ENCODE measurements at regions not wholly inside any gene's neighbourhood (a gene's known extent, or its start where the extent isn't known, plus 50 kb on each side); places are given as distances from the start of the nearest gene placed in this dataset.

DNA sequence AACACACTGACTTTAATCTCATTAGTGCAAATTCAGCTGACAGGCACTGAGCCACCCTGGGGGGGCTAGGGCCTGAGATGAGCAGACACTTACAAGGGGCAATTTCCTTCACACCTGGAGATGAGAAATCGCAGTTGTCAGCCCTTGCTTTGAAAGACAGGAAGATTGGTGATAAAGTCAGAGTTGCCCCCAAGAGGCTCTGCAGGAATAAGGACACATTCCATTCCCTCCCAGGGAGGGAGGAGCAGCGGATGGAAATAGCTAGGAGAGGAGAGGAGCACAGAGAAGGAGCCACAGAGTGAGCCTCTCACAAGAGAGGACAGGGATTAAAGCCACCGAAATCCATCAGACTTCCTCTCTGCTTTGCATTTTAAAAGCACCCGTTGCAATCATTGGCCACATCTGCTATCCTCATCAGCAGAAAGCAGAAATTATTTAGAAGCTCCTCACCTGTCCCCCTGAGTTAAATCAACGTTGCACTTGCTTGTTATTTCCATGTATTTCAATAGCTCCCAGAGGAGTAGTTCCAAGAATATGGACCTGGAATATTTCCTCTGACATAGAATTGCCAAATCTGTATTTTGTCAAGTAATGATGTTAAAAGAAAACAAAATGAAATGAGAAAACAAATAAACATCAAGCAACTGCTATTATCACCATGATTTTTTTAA lies 213.7 kb downstream of the BARX2 start:
- no peak for DNase-seq
- intact Hi-C loops (cut with DNase I), result no loop called here

DNA sequence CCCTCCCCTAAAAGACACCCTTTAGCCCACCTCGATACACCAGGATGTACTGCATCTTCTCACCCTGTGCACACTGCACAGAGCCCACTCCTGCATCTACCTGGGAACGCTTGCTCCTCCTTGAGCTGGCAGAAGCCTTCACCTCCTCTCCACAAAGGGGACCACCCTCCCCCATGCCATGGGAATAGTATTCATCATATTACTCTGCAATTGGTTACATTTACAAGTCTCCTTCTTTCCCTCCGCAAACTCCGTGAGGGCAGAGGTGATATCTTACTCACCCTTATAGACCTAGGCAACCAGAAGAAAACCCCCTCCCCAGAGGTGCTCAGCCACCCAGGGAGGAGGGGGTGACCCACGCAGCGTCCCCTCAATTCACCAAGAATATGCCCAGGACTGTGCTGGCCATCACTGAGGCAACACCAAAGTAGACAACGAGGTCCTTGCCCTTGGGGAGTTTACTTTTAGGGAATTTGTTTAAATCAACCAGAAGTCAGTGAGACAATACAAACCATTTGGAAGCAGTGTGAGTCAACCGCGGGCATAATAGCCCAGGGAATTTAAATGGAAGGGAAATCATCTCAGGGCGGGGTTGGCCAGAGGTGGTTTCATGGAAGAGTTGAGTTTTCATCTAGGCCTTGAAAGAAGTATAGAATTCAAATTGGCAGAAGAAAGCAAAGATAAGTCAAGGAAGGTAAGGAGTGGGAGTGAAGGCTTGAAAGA lies 214.5 kb downstream of the BARX2 start:
- intact Hi-C loops (cut with DNase I), result no loop called here
- DNase-seq, result no peak

DNA sequence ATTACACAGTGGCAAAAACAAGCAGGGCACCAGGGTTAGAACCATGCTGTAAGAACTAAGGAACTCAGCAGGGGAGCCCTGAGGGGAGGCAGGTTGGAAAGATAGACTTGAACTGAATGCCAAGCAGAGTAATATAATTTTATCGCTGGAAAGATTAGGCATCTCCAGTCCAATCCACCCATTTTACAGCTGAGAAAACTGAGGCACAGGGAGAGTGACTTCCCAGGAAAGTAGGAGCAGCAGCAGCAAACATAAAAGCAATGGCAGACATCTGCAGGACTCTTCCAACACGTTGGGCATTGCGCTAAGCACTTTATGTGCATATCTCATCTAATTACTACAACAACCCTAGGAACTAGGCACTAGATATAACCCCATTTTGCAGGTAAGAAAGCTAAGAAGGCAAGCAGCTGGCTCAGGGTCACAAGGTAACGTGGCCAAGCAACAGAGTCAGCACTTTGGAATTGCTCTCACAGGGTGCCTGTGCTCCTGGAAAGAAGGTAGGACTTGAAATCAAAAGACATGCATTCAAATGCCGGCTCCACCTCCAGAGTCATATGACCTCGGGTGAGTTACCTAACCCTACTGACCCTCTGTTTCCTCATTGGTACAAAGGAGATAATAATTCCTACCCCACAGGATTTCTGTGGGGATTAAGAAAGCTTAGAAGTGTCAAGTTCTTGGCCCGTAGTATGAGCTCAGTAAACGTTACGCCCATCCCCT lies 215.3 kb downstream of the BARX2 start:
- DNase-seq, result no peak
- intact Hi-C loops (cut with DNase I), result no loop called here

DNA sequence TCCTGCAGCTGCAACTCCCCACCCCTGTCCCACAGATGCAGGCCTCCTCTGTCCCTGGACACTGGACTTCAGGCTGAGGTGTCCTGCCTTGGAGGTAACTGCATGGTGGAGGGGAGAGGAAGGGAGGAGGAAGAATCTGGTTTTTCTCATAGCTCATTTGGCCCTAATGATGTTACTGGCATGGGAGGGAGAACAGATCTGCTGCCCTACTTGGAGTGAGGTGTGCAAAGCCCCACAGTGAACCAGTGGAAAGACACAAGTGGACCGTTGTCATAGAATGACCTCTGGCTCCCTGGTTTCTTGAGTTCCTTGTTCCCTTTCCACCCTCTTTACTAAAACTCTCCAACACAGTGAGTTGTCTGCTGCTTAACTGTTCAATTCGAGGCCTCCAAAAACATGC lies 215.9 kb downstream of the BARX2 start:
- no peak for DNase-seq
- intact Hi-C loops (cut with DNase I), result no loop called here

DNA sequence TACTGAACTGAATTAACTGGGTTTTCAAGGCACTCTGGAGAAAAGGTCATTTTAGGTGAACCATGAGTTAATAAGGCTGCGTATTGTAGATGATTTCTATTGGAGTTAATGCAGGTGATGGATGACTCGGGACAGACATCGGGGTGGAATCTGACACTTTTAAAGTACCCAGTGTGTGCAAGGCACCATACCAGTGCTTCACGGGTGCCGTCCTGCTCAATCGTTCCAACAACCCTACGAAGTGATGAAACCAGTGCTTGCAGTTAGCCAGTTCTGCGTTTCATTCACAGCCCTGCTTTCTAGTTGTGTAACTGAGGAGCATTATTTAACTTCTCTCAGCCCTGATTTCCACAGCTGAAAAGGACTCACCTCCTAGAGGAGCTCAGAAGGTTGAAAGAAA lies 216.5 kb downstream of the BARX2 start:
- DNase-seq, result no peak
- intact Hi-C loops (cut with DNase I), result no loop called here

DNA sequence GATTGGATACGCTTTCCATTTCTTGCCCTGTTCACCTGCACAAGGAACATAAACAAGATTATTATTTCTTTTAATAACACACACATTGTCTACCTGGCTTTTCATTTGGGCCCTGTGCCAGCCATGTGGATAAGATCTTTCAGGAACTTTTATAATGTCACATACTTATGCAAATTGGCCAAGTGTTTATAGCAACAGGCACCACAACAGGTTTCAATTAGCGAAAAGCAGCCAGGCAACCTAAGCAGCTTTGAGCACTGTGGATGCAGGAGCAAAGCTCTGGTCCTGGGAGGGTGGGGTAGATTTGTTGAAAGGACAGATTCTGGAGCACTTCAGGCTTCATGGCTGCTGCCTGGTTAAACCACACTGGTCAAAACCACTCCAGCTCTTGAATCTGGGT lies 217.4 kb downstream of the BARX2 start:
- intact Hi-C loops (cut with DNase I), result no loop called here

DNA sequence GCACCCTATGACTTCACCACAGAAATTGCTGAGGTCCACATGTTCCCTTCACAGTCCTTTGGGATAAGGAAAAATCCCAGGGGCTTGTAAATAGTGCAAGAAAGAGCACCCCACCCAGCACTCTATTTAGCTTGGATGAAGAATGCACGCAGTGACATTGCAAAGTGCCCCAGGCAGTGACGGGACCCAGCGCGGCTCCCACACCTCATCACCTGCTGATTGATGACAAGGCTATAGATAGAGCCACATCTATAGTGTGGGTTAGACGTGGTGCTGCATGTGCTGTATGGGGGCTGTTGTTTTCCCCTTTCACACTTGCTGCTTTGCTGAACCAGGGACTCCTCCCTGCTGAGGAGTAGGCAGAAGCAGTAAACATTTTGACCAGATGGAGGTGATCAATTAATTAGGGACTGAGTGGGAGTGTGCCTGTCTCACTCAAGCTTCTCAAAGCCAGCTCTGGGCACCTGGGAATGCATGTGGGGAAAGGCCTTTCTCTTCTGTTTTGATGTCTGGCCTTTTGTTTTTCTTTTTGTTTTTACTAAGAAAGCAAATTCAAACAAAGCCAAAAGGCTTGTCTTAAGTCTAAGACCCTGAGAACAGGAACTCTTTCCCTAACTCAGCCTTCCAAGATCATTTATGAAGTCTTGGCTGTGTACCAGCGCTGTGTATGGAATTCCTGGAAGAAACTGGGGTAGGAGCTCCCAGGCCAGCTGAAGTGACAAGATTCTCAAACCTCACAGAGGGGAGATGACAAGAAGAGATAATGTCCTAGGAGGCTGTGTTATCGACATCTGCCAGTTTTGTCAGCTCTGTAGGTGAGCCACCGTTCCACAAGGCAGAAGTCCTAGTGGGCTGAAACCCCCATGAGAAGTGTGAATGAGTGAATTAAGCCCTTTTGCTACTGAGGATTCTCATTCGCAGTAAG lies 219.7 kb downstream of the BARX2 start:
- intact Hi-C loops (cut with DNase I), result no loop called here
- peak; percentile 7 to 81 (median 53) for DNase-seq

More for the DNA sequence above, 217.4 kb downstream of the BARX2 start:
- DNase-seq, result no peak

DNA sequence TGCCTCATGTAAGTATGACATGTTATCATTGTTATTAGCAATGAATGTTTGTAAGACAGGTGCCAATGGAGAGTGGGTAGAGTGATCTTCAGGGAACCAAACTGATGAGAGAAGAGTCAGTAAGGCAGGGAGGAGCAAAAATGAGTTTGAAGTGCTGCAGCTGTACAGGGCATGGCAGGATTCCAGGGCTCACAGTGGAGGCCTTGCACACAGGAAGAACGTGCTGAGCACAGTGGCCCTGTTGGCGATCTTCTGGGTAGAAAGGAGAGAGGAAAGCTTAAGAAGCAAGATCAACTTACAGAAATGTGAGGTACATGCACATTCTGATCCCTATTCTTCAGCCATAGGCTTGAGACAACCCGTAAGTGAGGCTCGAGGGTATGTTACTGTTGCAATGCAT lies 219.3 kb upstream of the TMEM45B start:
- DNase-seq, result peak in 1 of 42 donors; percentile 18
- intact Hi-C loops (cut with DNase I), result no loop called here

DNA sequence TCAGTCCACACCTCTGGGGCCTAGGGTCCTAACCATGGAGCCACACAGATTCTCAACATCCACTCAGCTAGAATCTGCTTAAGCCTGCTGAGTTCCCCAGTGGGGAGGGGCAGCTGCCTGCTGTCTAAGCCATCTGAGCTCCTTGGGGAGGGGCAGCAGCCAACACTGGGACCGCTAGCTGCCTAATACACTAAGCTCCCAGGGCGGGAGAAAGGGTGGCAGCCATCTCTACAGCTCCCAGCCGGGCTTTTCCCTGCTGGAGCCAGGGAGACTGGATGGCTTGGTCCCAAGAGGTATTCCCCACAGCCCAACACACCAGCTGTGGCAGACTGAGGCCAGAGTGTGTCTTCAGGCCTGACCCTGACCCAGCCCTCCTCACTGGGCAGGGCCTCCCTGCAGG lies 217.3 kb upstream of the TMEM45B start:
- DNase-seq, result no peak
- intact Hi-C loops (cut with DNase I), result no loop called here

DNA sequence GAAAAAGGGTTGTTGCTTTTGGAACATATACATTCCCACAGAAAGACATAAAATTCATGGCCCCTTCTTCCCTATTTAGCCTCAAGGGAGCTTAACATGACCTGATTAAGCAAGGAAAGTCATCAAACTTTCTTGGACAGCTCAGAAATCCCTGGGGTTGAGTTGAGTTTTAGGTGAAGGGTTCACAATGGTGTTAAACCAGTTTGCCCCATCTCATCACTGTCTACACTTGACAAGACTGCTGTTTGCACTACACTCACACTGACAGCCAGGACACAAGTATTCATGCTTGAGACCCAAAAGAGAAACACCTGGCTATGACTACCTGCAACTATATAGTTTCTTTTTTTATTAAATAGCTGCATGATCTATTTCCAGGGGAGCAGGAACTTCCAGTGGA lies 209.8 kb upstream of the TMEM45B start:
- DNase-seq, result no peak

DNA sequence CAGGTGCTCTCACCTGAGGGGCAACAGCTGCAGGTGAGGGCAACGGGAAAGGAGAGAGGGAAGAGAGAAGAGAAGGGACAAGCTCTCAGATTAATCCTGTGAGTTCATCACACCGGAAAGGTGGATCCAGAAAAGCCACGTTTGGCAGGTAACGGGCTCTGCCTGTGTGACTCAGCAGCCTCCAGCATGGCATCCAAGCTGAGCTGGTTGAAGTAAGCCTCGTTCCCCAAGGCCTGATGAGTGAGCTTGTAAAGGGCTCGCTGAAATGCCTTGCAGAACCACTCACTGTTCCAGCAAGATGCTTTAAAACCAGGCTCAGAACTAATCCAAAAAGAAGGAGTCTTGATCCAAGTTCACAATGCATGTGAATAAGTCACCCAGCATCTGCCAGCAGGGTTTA lies 206.9 kb upstream of the TMEM45B start:
- intact Hi-C loops (cut with DNase I), result no loop called here

More for the DNA sequence above, 209.8 kb upstream of the TMEM45B start:
- intact Hi-C loops (cut with DNase I), result no loop called here

DNA sequence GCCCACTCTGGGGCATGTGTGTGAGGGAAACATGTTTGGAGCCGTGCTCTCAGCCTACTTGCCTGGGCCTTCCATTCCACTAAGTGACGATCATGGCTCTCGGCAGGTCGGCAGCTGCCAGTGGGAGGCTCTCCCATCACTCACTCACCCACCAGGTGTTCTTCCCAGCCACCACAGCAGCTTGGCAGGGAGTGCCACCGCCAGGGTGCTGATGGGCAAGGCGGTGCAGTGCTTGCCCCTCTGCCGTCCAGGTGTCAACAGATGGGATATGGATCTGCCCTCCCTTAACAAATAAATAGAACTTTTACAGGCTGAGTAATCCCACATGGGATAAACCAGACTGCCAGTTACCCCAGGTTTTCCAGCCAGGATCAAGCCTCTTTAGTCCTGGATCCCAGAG lies 205.5 kb upstream of the TMEM45B start:
- intact Hi-C loops (cut with DNase I), result no loop called here
- DNase-seq, result no peak

More for the DNA sequence above, 206.9 kb upstream of the TMEM45B start:
- DNase-seq, result no peak

DNA sequence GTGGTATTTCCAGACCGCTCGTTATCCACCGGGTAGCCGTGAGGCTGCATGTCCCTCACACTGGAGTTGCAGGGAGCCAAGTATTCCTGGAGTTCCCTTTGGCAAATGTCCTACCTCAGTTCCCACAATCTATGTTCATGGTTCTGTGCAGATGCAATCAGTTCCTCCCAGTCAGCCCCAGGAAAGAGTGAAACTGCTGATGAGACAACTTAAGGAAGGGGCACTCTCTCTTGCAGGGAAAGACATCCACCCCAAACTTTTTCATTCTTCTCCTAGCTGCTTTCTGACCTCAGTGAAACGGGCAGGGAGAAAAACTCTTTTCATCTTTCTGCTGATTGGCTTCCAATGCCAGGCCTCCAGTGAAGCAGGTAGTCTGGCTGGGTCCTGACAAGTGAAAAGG lies 205.1 kb upstream of the TMEM45B start:
- DNase-seq, result no peak
- intact Hi-C loops (cut with DNase I), result no loop called here

DNA sequence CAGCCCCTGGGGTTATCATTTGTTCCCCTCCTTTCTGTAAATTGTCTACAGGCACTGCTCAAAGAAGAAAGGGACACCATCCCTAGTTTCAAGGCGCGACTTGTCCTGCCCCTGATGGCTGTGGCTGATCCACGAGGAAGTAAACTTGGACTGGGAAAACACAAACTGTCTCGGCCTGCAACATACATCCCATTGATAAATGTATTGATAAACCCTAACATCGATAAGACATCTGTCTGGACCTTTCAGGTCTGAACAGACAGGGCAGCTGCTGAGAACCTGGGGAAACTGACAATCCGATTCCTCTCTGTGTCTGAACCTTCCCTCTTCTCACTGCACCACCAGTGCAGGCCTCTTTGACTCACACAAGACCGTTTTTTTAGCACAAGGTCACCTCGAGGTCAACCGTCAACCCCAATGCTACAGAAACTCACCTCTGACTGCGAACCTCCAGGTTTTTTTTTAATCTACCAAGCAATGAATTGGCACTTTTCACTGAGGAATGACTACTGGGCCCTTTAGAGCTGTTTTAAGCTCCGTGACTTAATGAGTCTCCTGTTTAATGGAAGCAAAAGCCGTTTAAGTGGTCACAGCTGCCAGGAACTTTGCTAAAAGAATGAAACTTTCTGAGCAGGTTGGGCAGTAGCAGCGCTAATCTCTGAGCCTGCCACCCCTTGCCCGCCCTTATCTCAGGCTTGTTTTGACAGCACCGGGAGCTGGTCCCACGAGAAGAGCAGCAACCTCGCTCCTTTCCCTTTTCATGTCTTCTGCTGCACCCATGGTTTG lies 203.8 kb upstream of the TMEM45B start:
- no peak for DNase-seq
- intact Hi-C loops (cut with DNase I), result no loop called here

DNA sequence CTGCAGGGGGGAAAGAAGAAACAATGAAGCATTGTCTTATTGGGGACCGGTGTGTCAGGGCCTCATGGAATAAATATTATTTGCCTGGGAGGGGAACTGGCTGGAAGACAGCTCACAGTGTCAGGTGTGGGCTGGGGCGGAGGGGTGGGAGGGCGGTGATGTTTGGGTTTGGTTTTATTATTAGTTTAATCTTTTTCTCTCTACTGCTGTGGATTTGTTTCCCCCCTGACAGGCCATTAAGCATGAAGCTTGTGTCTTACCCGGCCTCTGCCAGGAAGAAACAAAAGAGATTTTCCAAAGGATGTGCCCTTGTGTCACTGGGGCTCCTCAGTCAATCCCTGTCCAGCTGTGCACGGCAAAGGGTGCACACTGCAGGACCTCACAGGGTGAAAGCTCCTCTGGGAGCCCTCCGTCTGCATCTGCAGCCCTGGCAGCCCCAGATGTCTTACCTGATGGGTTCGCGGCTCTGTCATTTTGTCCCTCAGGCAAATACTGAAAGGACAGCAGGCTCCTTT lies 203.1 kb upstream of the TMEM45B start:
- no peak for DNase-seq
- intact Hi-C loops (cut with DNase I), result no loop called here

DNA sequence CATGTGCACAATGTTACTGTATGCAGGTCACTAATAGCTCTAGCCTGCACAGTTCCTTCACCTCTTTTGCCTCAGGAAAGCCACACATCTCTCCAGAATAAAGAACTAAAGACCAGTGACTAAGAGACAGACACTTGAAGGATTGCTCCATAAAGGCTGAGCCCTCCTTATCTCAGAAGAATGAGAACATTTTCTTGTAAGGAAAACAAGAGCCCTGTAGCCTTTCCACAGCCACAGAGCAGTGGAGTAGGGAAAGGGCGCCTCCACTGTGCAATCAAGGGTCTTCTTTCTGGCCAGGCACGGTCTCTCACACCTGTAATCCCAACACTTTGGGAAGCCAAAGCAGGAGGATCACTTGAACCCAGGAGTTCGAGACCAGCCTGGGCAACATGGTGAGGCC lies 202.6 kb upstream of the TMEM45B start:
- no peak for DNase-seq
- intact Hi-C loops (cut with DNase I), result no loop called here

DNA sequence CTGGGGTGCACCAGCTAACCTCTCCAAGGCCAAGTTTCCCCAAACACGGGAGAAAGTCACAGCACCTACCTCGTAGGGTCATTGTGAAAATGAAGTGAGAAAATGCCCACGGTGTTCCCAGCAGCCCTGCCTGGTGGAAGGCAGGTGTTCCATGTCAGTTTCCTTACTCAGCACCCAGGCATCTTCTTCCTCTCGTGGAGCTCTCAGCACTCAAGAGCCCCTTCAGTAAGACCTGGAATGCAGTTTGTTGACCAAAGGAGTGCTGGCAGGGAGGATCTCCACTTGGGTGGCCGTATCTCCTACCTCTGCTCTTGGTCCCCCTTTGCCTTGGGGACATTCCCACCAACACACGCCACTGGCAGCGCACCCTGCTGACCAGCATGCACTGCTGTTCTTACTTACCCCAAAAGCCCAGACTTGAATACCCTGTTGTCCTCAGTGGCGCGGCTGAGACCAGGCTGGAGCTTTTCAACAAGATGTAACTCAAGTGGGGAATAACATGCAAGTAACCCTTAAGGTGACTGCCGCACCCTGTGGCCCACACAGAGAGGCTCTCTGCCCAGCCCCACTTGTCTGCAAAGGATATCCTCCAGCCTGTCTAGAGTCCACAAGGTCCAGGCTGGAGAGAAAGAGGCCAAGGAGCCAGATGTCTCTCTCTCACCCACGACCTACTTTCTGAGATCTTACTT lies 201.2 kb upstream of the TMEM45B start:
- DNase-seq, result no peak
- intact Hi-C loops (cut with DNase I), result no loop called here

DNA sequence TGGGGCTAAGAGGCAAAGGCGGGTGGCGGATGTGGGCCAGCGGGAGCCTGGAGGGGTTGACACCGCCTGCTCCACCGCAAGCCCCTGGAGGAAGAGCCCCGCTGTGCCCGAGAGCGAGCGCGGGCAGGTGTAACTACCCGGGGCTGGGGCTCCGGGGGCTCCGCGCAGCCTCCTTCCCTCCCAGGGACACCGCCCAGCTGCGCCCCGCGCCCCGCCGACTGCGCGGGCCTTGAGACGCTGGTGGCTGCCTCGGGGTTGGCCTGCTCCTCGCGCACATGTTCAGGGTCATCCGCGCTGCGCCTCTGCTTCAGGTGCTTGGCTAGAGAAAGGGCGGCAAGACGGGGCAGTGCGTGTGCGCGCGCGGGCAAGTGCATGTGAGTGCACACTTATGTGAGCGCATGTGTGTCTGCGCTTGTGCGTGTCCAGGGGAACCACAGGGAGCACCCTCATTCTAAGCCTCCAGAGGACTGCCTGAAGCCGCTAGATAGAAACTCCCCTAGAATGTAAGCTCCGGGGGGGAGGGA lies 197.5 kb upstream of the TMEM45B start:
- intact Hi-C loops (cut with DNase I), result no loop called here
- no peak for DNase-seq
